H9 (cell line): ENCODE measurements at regions not wholly inside any gene's neighbourhood (a gene's known extent, or its start where the extent isn't known, plus 50 kb on each side); places are given as distances from the start of the nearest gene placed in this dataset.

Source experiments
- DNase-seq: peaks from one replicate; pipeline ENCODE4 v3.0.0-alpha.2; 2017
- H2AFZ ChIP-seq: one replicate; pipeline ENCODE4 v1.6.1; 2013; ENCODE audit warnings: mild to moderate bottlenecking, low read length, control low read depth, moderate library complexity
- H2AK5ac ChIP-seq: 2 replicates; pipeline ENCODE4 v1.6.1; 2013; ENCODE audit warnings: low read length, control low read depth, mixed read lengths; ENCODE audit not compliant: insufficient read length
- H2BK120ac ChIP-seq: one replicate; pipeline ENCODE4 v1.6.1; 2013; ENCODE audit warnings: low read depth, mild to moderate bottlenecking, low read length, control low read depth, inconsistent platforms; ENCODE audit not compliant: poor library complexity, severe bottlenecking
- H2BK12ac ChIP-seq: 2 replicates; pipeline ENCODE4 v1.6.1; 2013; ENCODE audit warnings: low read length, control low read depth, mixed read lengths, low read depth; ENCODE audit not compliant: insufficient read length
- H2BK15ac ChIP-seq: 2 replicates; pipeline ENCODE4 v1.6.1; 2013; ENCODE audit warnings: low read depth, low read length, control low read depth
- H2BK20ac ChIP-seq: one replicate; pipeline ENCODE4 v1.6.1; 2013; ENCODE audit warnings: low read depth, mild to moderate bottlenecking, low read length, control low read depth, inconsistent platforms; ENCODE audit not compliant: poor library complexity, severe bottlenecking
- H2BK5ac ChIP-seq: 2 replicates; pipeline ENCODE4 v1.6.1; 2013; ENCODE audit warnings: low read length, control low read depth, mixed read lengths; ENCODE audit not compliant: insufficient read length
- H3K14ac ChIP-seq: 2 replicates; pipeline ENCODE4 v1.6.1; 2013; ENCODE audit warnings: low read length, control low read depth; ENCODE audit not compliant: insufficient read depth
- H3K18ac ChIP-seq: 2 replicates; pipeline ENCODE4 v1.6.1; 2013; ENCODE audit warnings: low read depth, mild to moderate bottlenecking, mixed read lengths, low read length, control low read depth; ENCODE audit not compliant: insufficient read length
- H3K23ac ChIP-seq: 2 replicates; pipeline ENCODE4 v1.6.1; 2013; ENCODE audit warnings: low read length, control low read depth, mixed read lengths, low read depth; ENCODE audit not compliant: insufficient read length
- H3K23me2 ChIP-seq: 2 replicates; pipeline ENCODE4 v1.6.1; 2013; ENCODE audit warnings: low read depth, mild to moderate bottlenecking, mixed read lengths, low read length, control low read depth; ENCODE audit not compliant: insufficient read length, poor library complexity, severe bottlenecking
- H3K27ac ChIP-seq: 2 replicates; pipeline ENCODE4 v1.5.1; 2013; ENCODE audit warnings: low read length, control low read depth, mixed read lengths, low read depth; ENCODE audit not compliant: insufficient read length
- H3K27me3 ChIP-seq: 2 replicates; pipeline ENCODE4 v1.6.1; 2013; ENCODE audit warnings: low read length, control low read depth, inconsistent platforms; ENCODE audit not compliant: insufficient read depth
- H3K4ac ChIP-seq: 2 replicates; pipeline ENCODE4 v1.6.1; 2013; ENCODE audit warnings: low read depth, mild to moderate bottlenecking, control low read depth, inconsistent platforms, low read length, moderate library complexity
- H3K4me1 ChIP-seq: 2 replicates; pipeline ENCODE4 v1.6.1; 2013; ENCODE audit warnings: low read length, control low read depth, inconsistent platforms; ENCODE audit not compliant: insufficient read depth
- H3K4me2 ChIP-seq: 2 replicates; pipeline ENCODE4 v1.6.1; 2013; ENCODE audit warnings: low read length, control low read depth, mixed read lengths; ENCODE audit not compliant: insufficient read length, insufficient read depth
- H3K56ac ChIP-seq: 2 replicates; pipeline ENCODE4 v1.6.1; 2013; ENCODE audit warnings: low read depth, mild to moderate bottlenecking, mixed read lengths, low read length, control low read depth; ENCODE audit not compliant: insufficient read length
- H3K79me1 ChIP-seq: 2 replicates; pipeline ENCODE4 v1.6.1; 2013; ENCODE audit warnings: low read depth, mild to moderate bottlenecking, moderate library complexity, low read length, control low read depth, inconsistent platforms; ENCODE audit not compliant: insufficient read depth, poor library complexity, severe bottlenecking
- H3K79me2 ChIP-seq: 2 replicates; pipeline ENCODE4 v1.6.1; 2013; ENCODE audit warnings: low read length, control low read depth, inconsistent platforms; ENCODE audit not compliant: insufficient read depth
- H3K9ac ChIP-seq: 2 replicates; pipeline ENCODE4 v1.6.1; 2013; ENCODE audit warnings: low read length, control low read depth, mixed read lengths; ENCODE audit not compliant: insufficient read length; ENCODE audit errors: extremely low read depth
- H3K9me3 ChIP-seq: one replicate; pipeline ENCODE4 v1.6.1; 2013; ENCODE audit warnings: low read depth, low read length, inconsistent platforms; ENCODE audit not compliant: control insufficient read depth
- H3T11ph ChIP-seq: one replicate; pipeline ENCODE4 v1.6.1; 2013; ENCODE audit warnings: mild to moderate bottlenecking, low read length, control low read depth, inconsistent platforms
- H4K20me1 ChIP-seq: one replicate; pipeline ENCODE4 v1.6.1; 2013; ENCODE audit not compliant: control insufficient read depth, insufficient read length, insufficient read depth
- H4K5ac ChIP-seq: 2 replicates; pipeline ENCODE4 v1.6.1; 2013; ENCODE audit warnings: low read depth, mild to moderate bottlenecking, mixed read lengths, low read length, control low read depth; ENCODE audit not compliant: insufficient read length
- H4K8ac ChIP-seq: replicated peaks from 2 replicates; pipeline ENCODE4 v1.6.1; 2013; ENCODE audit warnings: low read length, control low read depth, mixed read lengths, low read depth; ENCODE audit not compliant: insufficient read length
- H4K91ac ChIP-seq: 2 replicates; pipeline ENCODE4 v1.6.1; 2013; ENCODE audit warnings: low read depth, mild to moderate bottlenecking, moderate library complexity, mixed read lengths, low read length, control low read depth; ENCODE audit not compliant: insufficient read length
- H3K27ac Mint-ChIP-seq, 3 experiments: 2 replicates in 2 of 3; 3 replicates in 1 of 3; pipeline ENCODE4 v1.8.0; 2020 to 2021; ENCODE audit warnings: mixed read lengths in 3 of 3, mild to moderate bottlenecking in 1 of 3, moderate library complexity in 1 of 3
- H3K27me3 Mint-ChIP-seq: 2 replicates; pipeline ENCODE4 v1.8.0; 2021; ENCODE audit warnings: low read depth, mild to moderate bottlenecking, moderate library complexity, mixed read lengths
- H3K36me3 Mint-ChIP-seq, 3 experiments: 2 replicates in 2 of 3; 3 replicates in 1 of 3; pipeline ENCODE4 v1.8.0; 2020 to 2021; ENCODE audit warnings: low read depth in 3 of 3, mixed read lengths in 3 of 3; ENCODE audit not compliant: insufficient read depth in 1 of 3
- H3K4me1 Mint-ChIP-seq, 2 experiments: 2 replicates each; pipeline ENCODE4 v1.8.0; 2020; ENCODE audit warnings: mixed read lengths in 2 of 2
- H3K4me3 Mint-ChIP-seq, 2 experiments: 2 replicates in 1 of 2; 3 replicates in 1 of 2; pipeline ENCODE4 v1.8.0; 2020 to 2021; ENCODE audit warnings: mild to moderate bottlenecking in 2 of 2, mixed read lengths in 2 of 2, moderate library complexity in 1 of 2
- H3K9me3 Mint-ChIP-seq, 2 experiments: 2 replicates in 1 of 2; 3 replicates in 1 of 2; pipeline ENCODE4 v1.8.0; 2020; ENCODE audit warnings: mild to moderate bottlenecking in 2 of 2, mixed read lengths in 2 of 2, moderate library complexity in 1 of 2
- WGBS: extraction: QIAGEN DNeasy Blood & Tissue Kit; methylation state at CpG from one replicate; pipeline ENCODE4 v1.1.7; 2013; ENCODE audit warnings: missing lambda C conversion rate, low lambda C conversion rate, mixed read lengths; ENCODE audit not compliant: insufficient read length; ENCODE audit errors: extremely low coverage; 5-methylcytosine and 5-hydroxymethylcytosine counted together
- TF ChIP-seq, protein P1 (sequence below): fragments of 200-600 bp; sonication (generic); conservative IDR thresholded peaks from 3 replicates; pipeline ENCODE4 v1.8.0; 2021; ENCODE audit warnings: antibody characterized with exemption, mild to moderate bottlenecking

DNA sequence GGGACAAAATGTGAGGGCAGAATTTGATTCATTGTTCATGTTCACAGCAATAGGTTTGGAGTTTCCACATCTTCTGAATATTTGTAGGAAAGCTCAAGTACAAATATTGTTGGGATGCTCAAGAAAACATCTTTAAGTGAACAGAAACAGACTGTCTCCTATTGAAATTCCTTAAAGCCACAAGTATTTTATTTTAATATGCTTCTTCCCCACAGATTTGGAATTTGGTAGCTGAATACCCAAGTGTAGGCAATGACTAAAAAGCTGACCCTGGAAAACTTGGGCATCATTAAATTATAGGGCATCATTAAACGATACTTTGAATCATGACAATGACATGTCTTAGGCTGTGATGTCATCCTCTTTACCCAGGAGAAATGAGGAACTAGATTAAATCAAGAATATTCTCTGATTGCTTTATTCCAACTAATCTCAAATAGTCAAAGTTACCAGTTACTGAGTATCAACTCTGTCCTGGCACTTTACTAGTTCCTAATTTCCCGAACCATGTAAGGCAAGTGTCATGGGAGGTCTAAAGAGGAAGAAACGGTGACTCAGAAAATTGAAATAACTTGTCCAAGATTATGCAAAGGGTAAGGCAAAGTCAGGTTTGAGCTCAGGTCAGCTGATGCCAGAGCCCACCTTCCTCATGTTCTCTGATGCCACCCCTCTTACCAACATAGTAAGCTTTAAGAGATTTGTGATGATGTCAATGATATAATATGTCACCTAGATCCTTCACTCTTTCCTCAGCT, 223.1 kb upstream of the LEF1 start:
- Histone ChIP-seq H3K56ac (no peak overlapping the region), H2BK15ac (no peak overlapping the region), H2AK5ac (no peak overlapping the region), H2BK12ac (no peak overlapping the region), H3K27ac (no peak overlapping the region), H3K23me2 (no peaks in the 10 kb centered on the region), H4K8ac (no peak overlapping the region), H4K91ac (no peak overlapping the region), H3K4me2 (no peak overlapping the region), H3K27me3 (no peaks in the 10 kb centered on the region), H4K20me1 (no peaks in the 10 kb centered on the region), H4K5ac (no peak overlapping the region), H2AFZ (no peak overlapping the region), H3K18ac (no peak overlapping the region), H3T11ph (no peak overlapping the region), H2BK20ac (no peak overlapping the region), H3K79me2 (no peaks in the 10 kb centered on the region), H3K9ac (no peak overlapping the region), H3K4me1 (no peaks in the 10 kb centered on the region), H3K79me1 (no peaks in the 10 kb centered on the region), H3K23ac (no peak overlapping the region), H3K9me3 (no peaks in the 10 kb centered on the region), H2BK5ac (no peak overlapping the region), H2BK120ac (no peak overlapping the region), H3K4ac (no peak overlapping the region), H3K14ac (no peak overlapping the region)
- TF ChIP-seq, protein P1, sequence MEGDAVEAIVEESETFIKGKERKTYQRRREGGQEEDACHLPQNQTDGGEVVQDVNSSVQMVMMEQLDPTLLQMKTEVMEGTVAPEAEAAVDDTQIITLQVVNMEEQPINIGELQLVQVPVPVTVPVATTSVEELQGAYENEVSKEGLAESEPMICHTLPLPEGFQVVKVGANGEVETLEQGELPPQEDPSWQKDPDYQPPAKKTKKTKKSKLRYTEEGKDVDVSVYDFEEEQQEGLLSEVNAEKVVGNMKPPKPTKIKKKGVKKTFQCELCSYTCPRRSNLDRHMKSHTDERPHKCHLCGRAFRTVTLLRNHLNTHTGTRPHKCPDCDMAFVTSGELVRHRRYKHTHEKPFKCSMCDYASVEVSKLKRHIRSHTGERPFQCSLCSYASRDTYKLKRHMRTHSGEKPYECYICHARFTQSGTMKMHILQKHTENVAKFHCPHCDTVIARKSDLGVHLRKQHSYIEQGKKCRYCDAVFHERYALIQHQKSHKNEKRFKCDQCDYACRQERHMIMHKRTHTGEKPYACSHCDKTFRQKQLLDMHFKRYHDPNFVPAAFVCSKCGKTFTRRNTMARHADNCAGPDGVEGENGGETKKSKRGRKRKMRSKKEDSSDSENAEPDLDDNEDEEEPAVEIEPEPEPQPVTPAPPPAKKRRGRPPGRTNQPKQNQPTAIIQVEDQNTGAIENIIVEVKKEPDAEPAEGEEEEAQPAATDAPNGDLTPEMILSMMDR = no peak
- H3K27me3 Mint-ChIP-seq = peaks cover 8% of the 10 kb centered on the region; the same call in 1 of the 2 replicates
- no peaks in the 10 kb centered on the region for H3K9me3 Mint-ChIP-seq
- DNase-seq = no peak
- no peak overlapping the region for H3K4me3 Mint-ChIP-seq
- H3K4me1 Mint-ChIP-seq = peaks cover 0 to 3% of the 10 kb centered on the region in 2 experiments; a peak in 1 of 4 replicates
- no peaks in the 10 kb centered on the region for H3K36me3 Mint-ChIP-seq
- WGBS = no CpG with 5 or more reads among the region's 3 CpGs
- H3K27ac Mint-ChIP-seq = no peak overlapping the region
